Endothelial cell of umbilical vein (primary cell): ENCODE measurements at regions not wholly inside any gene's neighbourhood (a gene's known extent, or its start where the extent isn't known, plus 50 kb on each side); places are given as distances from the start of the nearest gene placed in this dataset.

Experiments
- BruUV-seq: library from RNA; stranded (reverse); fragments of 400-500 nt; replicated peaks from 2 replicates; lab custom pipeline; 2021; lab: Mats Ljungman, UMichigan
- CTCF ChIA-PET: fragments of 300-600, 350-600 bp; sonication (Branson Sonifier 250); formaldehyde crosslinking; loops from one replicate; lab custom pipeline; 2021; ENCODE audit warnings: antibody characterized with exemption, inconsistent platforms; lab: Charles Lee
- POLR2A ChIA-PET: fragments of 300-600, 350-600 bp; sonication (Branson Sonifier 250); formaldehyde crosslinking; loops from one replicate; lab custom pipeline; 2021; ENCODE audit warnings: antibody characterized with exemption, inconsistent platforms; lab: Charles Lee
- DNase-seq: peaks from one replicate; pipeline ENCODE4 v3.0.0-alpha.2; 2011; ENCODE audit warnings: low read depth, low spot score
- FAIRE-seq: peaks from 2 replicates; lab custom pipeline; 2011; peaks lifted over from hg19 to GRCh38; lab: Jason Lieb, UNC
- H2AFZ ChIP-seq: 2 replicates; pipeline ENCODE4 v1.6.0; 2012; ENCODE audit warnings: low read depth, low read length, control low read depth, inconsistent platforms
- H3K27ac ChIP-seq: 2 replicates; pipeline ENCODE4 v1.5.1; 2011; ENCODE audit warnings: low read depth, mild to moderate bottlenecking, control low read depth, low read length, moderate library complexity; ENCODE audit not compliant: insufficient read depth
- H3K27me3 ChIP-seq, 2 experiments: 2 replicates each; pipeline versions ENCODE4 v1.6.0 to v1.6.1; 2011; ENCODE audit warnings: low read length in 2 of 2, mixed read lengths in 1 of 2; ENCODE audit not compliant: control insufficient read depth in 2 of 2, insufficient read depth in 2 of 2
- H3K36me3 ChIP-seq, 2 experiments: 2 replicates in 1 of 2; 3 replicates in 1 of 2; pipeline ENCODE4 v1.5.1; 2011; ENCODE audit warnings: low read length in 2 of 2, mild to moderate bottlenecking in 1 of 2, moderate library complexity in 1 of 2; ENCODE audit not compliant: control insufficient read depth in 2 of 2, insufficient read depth in 2 of 2; ENCODE audit errors: extremely low read depth in 1 of 2
- H3K4me1 ChIP-seq: 3 replicates; pipeline ENCODE4 v1.5.1; 2011; ENCODE audit warnings: mild to moderate bottlenecking, low read length; ENCODE audit not compliant: control insufficient read depth, insufficient read depth; ENCODE audit errors: extremely low read depth
- H3K4me2 ChIP-seq: 2 replicates; pipeline ENCODE4 v1.6.1; 2011; ENCODE audit warnings: low read length, control low read depth, mixed read lengths; ENCODE audit not compliant: insufficient read depth
- H3K4me3 ChIP-seq, 3 experiments: fragments of 200-600 bp in 1 of 3; sonication (generic), shearing (Covaris generic) in 1 of 3; replicated peaks in 1 of 3; 2 replicates each; pipeline ENCODE4 v1.5.1; 2011 to 2016; ENCODE audit warnings: control low read depth in 3 of 3, low read length in 3 of 3, mild to moderate bottlenecking in 2 of 3, inconsistent platforms in 1 of 3, low read depth in 1 of 3, moderate library complexity in 1 of 3; ENCODE audit not compliant: insufficient read depth in 1 of 3
- H3K79me2 ChIP-seq: 2 replicates; pipeline ENCODE4 v1.6.0; 2012; ENCODE audit warnings: low read length, inconsistent platforms; ENCODE audit not compliant: control insufficient read depth, insufficient read depth
- H3K9ac ChIP-seq: replicated peaks from 2 replicates; pipeline ENCODE3; 2011; ENCODE audit warnings: low read length, control low read depth; ENCODE audit not compliant: insufficient read depth; ENCODE audit errors: extremely low read depth
- H3K9me1 ChIP-seq: replicated peaks from 3 replicates; pipeline ENCODE4 v1.6.0; 2011; ENCODE audit warnings: mild to moderate bottlenecking, low read length; ENCODE audit not compliant: control insufficient read depth, insufficient read depth; ENCODE audit errors: extremely low read depth
- H3K9me3 ChIP-seq: replicated peaks from 2 replicates; pipeline ENCODE4 v1.5.1; 2012; ENCODE audit warnings: low read length, inconsistent platforms; ENCODE audit not compliant: control insufficient read depth, insufficient read depth
- H4K20me1 ChIP-seq: replicated peaks from 2 replicates; pipeline ENCODE3; 2011; ENCODE audit warnings: mild to moderate bottlenecking, low read length; ENCODE audit not compliant: control insufficient read depth, insufficient read depth; ENCODE audit errors: extremely low read depth
- CTCF ChIP-seq, 2 donors: IDR thresholded peaks; 1 replicate in 1 of 2; 2 replicates in 1 of 2; pipeline ENCODE4 v1.5.1; 2011; ENCODE audit warnings: low read length in 2 of 2, mild to moderate bottlenecking in 2 of 2, moderate library complexity in 2 of 2, control low read depth in 1 of 2, inconsistent platforms in 1 of 2, low read depth in 1 of 2; ENCODE audit not compliant: insufficient read depth in 1 of 2; ENCODE audit errors: extremely low read depth in 1 of 2
- EZH2 ChIP-seq: IDR thresholded peaks from 2 replicates; pipeline ENCODE4 v1.6.1; 2012; ENCODE audit warnings: borderline replicate concordance, low read depth, mild to moderate bottlenecking, moderate library complexity, low read length, inconsistent platforms; ENCODE audit not compliant: severe bottlenecking
- FOS ChIP-seq: IDR thresholded peaks from 2 replicates; pipeline ENCODE4 v1.6.1; 2011; ENCODE audit warnings: mild to moderate bottlenecking, low read length, moderate library complexity, borderline replicate concordance; ENCODE audit not compliant: insufficient read depth
- GATA2 ChIP-seq: IDR thresholded peaks from 2 replicates; pipeline ENCODE4 v1.7.0; 2011; ENCODE audit warnings: low read depth, mild to moderate bottlenecking, moderate library complexity, mixed read lengths, low read length; ENCODE audit not compliant: insufficient read length, insufficient read depth
- JUN ChIP-seq: IDR thresholded peaks from 2 replicates; pipeline ENCODE4 v1.6.1; 2011; ENCODE audit warnings: borderline replicate concordance, low read depth; ENCODE audit not compliant: insufficient read length, insufficient read depth
- MAX ChIP-seq: IDR thresholded peaks from 2 replicates; pipeline ENCODE4 v1.6.1; 2011; ENCODE audit not compliant: insufficient read depth, insufficient read length
- MYC ChIP-seq: IDR thresholded peaks from one replicate; pipeline ENCODE4 v1.6.1; 2011; ENCODE audit warnings: mild to moderate bottlenecking, low read depth, low read length
- POLR2A ChIP-seq: IDR thresholded peaks from 2 replicates; pipeline ENCODE4 v1.6.1; 2012; ENCODE audit warnings: low read depth, mild to moderate bottlenecking, control low read depth, low read length
- POLR2AphosphoS5 ChIP-seq: IDR thresholded peaks from 2 replicates; pipeline ENCODE4 v1.6.1; 2012; ENCODE audit warnings: low read depth, mild to moderate bottlenecking, control low read depth, low read length, moderate library complexity; ENCODE audit not compliant: insufficient read depth
- dilution Hi-C: fragments of 300-500 bp; cut with MboI; formaldehyde crosslinking; loops from one replicate; pipeline ENCODE4 v1.15.0; 2019; ENCODE audit warnings: low sequenced_read_pairs; ENCODE audit not compliant: extremely low pct_ligation_motif_present
- intact Hi-C: fragments of 100-400 bp; cut with micrococcal nuclease; formaldehyde crosslinking; loops from one replicate; pipeline ENCODE4 v1.10.0; 2022

- Histone ChIP-seq H3K9me3 (no peaks in the 10 kb centered on the region), H2AFZ (no peak overlapping the region), H3K27ac (no peak overlapping the region), H3K36me3 (no peaks in the 10 kb centered on the region), H3K4me2 (no peak overlapping the region), H3K4me1 (no peaks in the 10 kb centered on the region), H3K79me2 (no peaks in the 10 kb centered on the region), H3K4me3 (no peak overlapping the region), H3K9me1 (no peaks in the 10 kb centered on the region), H4K20me1 (no peaks in the 10 kb centered on the region), H3K9ac (no peak overlapping the region), H3K27me3 (peaks cover 0 to 2% of the 10 kb centered on the region in 2 experiments)
- DNase-seq, result no peak
- ChIA-PET CTCF (no interaction called here), POLR2A (no interaction called here)
- intact Hi-C loops (no loop called here), dilution Hi-C loops (no loop called here)
- BruUV-seq, result no TSS peak
- TF ChIP-seq FOS, result no peak
- TF ChIP-seq GATA2, result no peak
- no peak for TF ChIP-seq CTCF (IDR thresholded peaks at IDR 0.05; ENCODE audit: extremely low read depth in 1 of 2, insufficient read depth in 1 of 2, low read depth in 1 of 2, low read length in 2 of 2)
- TF ChIP-seq EZH2, result no peak
- TF ChIP-seq POLR2A, result no peak
- TF ChIP-seq MAX, result no peak
- TF ChIP-seq MYC, result no peak
- no peak for TF ChIP-seq POLR2AphosphoS5
- TF ChIP-seq JUN, result no peak
- FAIRE-seq, result no peak
Observed at GRCh38 chr15:29998033-29998432, 84.7 kb upstream of the GOLGA8J start.
